H1 (cell line): ENCODE measurements at regions not wholly inside any gene's neighbourhood (a gene's known extent, or its start where the extent isn't known, plus 50 kb on each side); places are given as distances from the start of the nearest gene placed in this dataset.

Source experiments
- CTCF ChIA-PET: fragments of 300-600 bp; sonication (Branson Sonifier 250); formaldehyde crosslinking; loops from one replicate; lab custom pipeline; 2021; ENCODE audit not compliant: partially characterized antibody; lab: Charles Lee
- POLR2A ChIA-PET: fragments of 300-600 bp; sonication (Branson Sonifier 250); formaldehyde crosslinking; loops from one replicate; lab custom pipeline; 2021; ENCODE audit warnings: inconsistent platforms; ENCODE audit not compliant: partially characterized antibody; lab: Charles Lee
- DNase-seq, 2 experiments: peaks; one replicate each; pipeline versions ENCODE4 v3.0.0 to v3.0.0-alpha.2; 2010 to 2022; ENCODE audit warnings: low spot score in 2 of 2, low read depth in 1 of 2, mixed read lengths in 1 of 2
- FAIRE-seq: peaks from 2 replicates; lab custom pipeline; 2011; peaks lifted over from hg19 to GRCh38; lab: Jason Lieb, UNC
- H2AFZ ChIP-seq: 2 replicates; pipeline ENCODE4 v1.8.1; 2012; ENCODE audit warnings: low read length, inconsistent platforms
- H2AK5ac ChIP-seq: 2 replicates; pipeline ENCODE4 v1.6.1; 2013; ENCODE audit warnings: low read depth, low read length
- H2BK120ac ChIP-seq: replicated peaks from 2 replicates; pipeline ENCODE3; 2013; ENCODE audit warnings: low read depth, low read length, inconsistent platforms
- H2BK12ac ChIP-seq: 2 replicates; pipeline ENCODE4 v1.6.1; 2013; ENCODE audit warnings: low read depth, low read length
- H2BK15ac ChIP-seq: 2 replicates; pipeline ENCODE4 v1.6.1; 2013; ENCODE audit warnings: low read length
- H2BK20ac ChIP-seq: 2 replicates; pipeline ENCODE4 v1.6.1; 2013; ENCODE audit warnings: low read length
- H2BK5ac ChIP-seq: 2 replicates; pipeline ENCODE4 v1.6.1; 2013; ENCODE audit warnings: low read depth, low read length
- H3K14ac ChIP-seq: 2 replicates; pipeline ENCODE4 v1.6.1; 2013; ENCODE audit warnings: inconsistent platforms; ENCODE audit not compliant: insufficient read length
- H3K18ac ChIP-seq: 2 replicates; pipeline ENCODE4 v1.6.1; 2013; ENCODE audit warnings: low read length; ENCODE audit errors: extremely low read depth
- H3K23ac ChIP-seq: 2 replicates; pipeline ENCODE4 v1.6.1; 2013; ENCODE audit warnings: inconsistent platforms; ENCODE audit not compliant: insufficient read length
- H3K23me2 ChIP-seq: 2 replicates; pipeline ENCODE4 v1.6.1; 2013; ENCODE audit warnings: low read depth, low read length
- H3K27ac ChIP-seq: 2 replicates; pipeline ENCODE4 v1.6.1; 2011; ENCODE audit warnings: low read depth, low read length, inconsistent platforms
- H3K27me3 ChIP-seq, 4 experiments: replicated peaks in 1 of 4; 1 replicate in 1 of 4; 2 replicates in 3 of 4; pipeline versions ENCODE4 v1.6.1 to v1.8.1; 2011 to 2013; ENCODE audit warnings: low read length in 3 of 4, mild to moderate bottlenecking in 3 of 4, inconsistent platforms in 2 of 4, mixed read lengths in 2 of 4, moderate library complexity in 1 of 4; ENCODE audit not compliant: control insufficient read depth in 3 of 4, insufficient read depth in 3 of 4; ENCODE audit errors: extremely low read depth in 1 of 4
- H3K36me3 ChIP-seq, 4 experiments: 2 replicates each; pipeline versions ENCODE4 v1.6.1 to v1.8.1; 2011 to 2013; ENCODE audit warnings: mild to moderate bottlenecking in 4 of 4, low read length in 3 of 4, moderate library complexity in 2 of 4, control low read depth in 1 of 4, inconsistent platforms in 1 of 4; ENCODE audit not compliant: insufficient read depth in 4 of 4, control insufficient read depth in 2 of 4
- H3K4ac ChIP-seq: replicated peaks from 2 replicates; pipeline ENCODE3; 2013; ENCODE audit warnings: low read length, low read depth, mixed read lengths, inconsistent platforms; ENCODE audit not compliant: insufficient read length
- H3K4me1 ChIP-seq, 4 experiments: replicated peaks in 1 of 4; 1 replicate in 1 of 4; 2 replicates in 3 of 4; pipeline versions ENCODE4 v1.6.1 to v1.8.1; 2011 to 2013; ENCODE audit warnings: low read length in 3 of 4, inconsistent platforms in 2 of 4, mixed read lengths in 1 of 4; ENCODE audit not compliant: insufficient read depth in 4 of 4, control insufficient read depth in 3 of 4
- H3K4me2 ChIP-seq, 2 experiments: 2 replicates each; pipeline versions ENCODE4 v1.6.1 to v1.8.1; 2011 to 2013; ENCODE audit warnings: low read depth in 2 of 2, low read length in 2 of 2, control low read depth in 1 of 2, inconsistent platforms in 1 of 2, mild to moderate bottlenecking in 1 of 2; ENCODE audit not compliant: insufficient read depth in 1 of 2
- H3K4me3 ChIP-seq, 4 experiments: fragments of 200-600, 300-600 bp in 1 of 4; sonication (generic), shearing (Covaris generic), sonication (Bioruptor Twin) in 1 of 4; 2 replicates each; pipeline versions ENCODE4 v1.5.1 to v1.8.1; 2011 to 2016; ENCODE audit warnings: low read length in 4 of 4, low read depth in 3 of 4, control low read depth in 2 of 4, inconsistent platforms in 2 of 4, mild to moderate bottlenecking in 2 of 4, mixed read lengths in 1 of 4, moderate library complexity in 1 of 4; ENCODE audit not compliant: insufficient read depth in 2 of 4; ENCODE audit errors: extremely low read depth in 1 of 4
- H3K56ac ChIP-seq: replicated peaks from 2 replicates; pipeline ENCODE3; 2013; ENCODE audit warnings: low read depth, mild to moderate bottlenecking, mixed read lengths, low read length, inconsistent platforms; ENCODE audit not compliant: insufficient read length
- H3K79me1 ChIP-seq: 2 replicates; pipeline ENCODE4 v1.6.1; 2013; ENCODE audit warnings: low read depth, low read length, control low read depth
- H3K79me2 ChIP-seq, 2 experiments: 2 replicates each; pipeline versions ENCODE4 v1.6.1 to v1.8.1; 2012 to 2013; ENCODE audit warnings: low read length in 2 of 2, mild to moderate bottlenecking in 2 of 2, inconsistent platforms in 1 of 2; ENCODE audit not compliant: insufficient read depth in 2 of 2, control insufficient read depth in 1 of 2
- H3K9ac ChIP-seq, 4 experiments: replicated peaks in 1 of 4; 1 replicate in 1 of 4; 2 replicates in 3 of 4; pipeline versions ENCODE4 v1.6.1 to v1.8.1; 2011 to 2013; ENCODE audit warnings: low read depth in 3 of 4, low read length in 3 of 4, control low read depth in 2 of 4, mild to moderate bottlenecking in 2 of 4, moderate library complexity in 2 of 4, inconsistent platforms in 1 of 4; ENCODE audit errors: extremely low read depth in 1 of 4
- H3K9me3 ChIP-seq, 2 experiments: 2 replicates each; pipeline versions ENCODE4 v1.6.1 to v1.8.1; 2012 to 2013; ENCODE audit warnings: mild to moderate bottlenecking in 2 of 2, moderate library complexity in 2 of 2, control low read depth in 1 of 2, inconsistent platforms in 1 of 2, low read depth in 1 of 2, low read length in 1 of 2, mixed read lengths in 1 of 2; ENCODE audit not compliant: insufficient read depth in 2 of 2
- H4K20me1 ChIP-seq, 2 experiments: replicated peaks in 1 of 2; 2 replicates each; pipeline versions ENCODE3 to v1.8.1; 2011 to 2013; ENCODE audit warnings: inconsistent platforms in 2 of 2, low read length in 2 of 2, mild to moderate bottlenecking in 1 of 2; ENCODE audit not compliant: insufficient read depth in 2 of 2, control insufficient read depth in 1 of 2
- H4K5ac ChIP-seq: 2 replicates; pipeline ENCODE4 v1.6.1; 2013; ENCODE audit warnings: low read length, low read depth, mixed read lengths, inconsistent platforms; ENCODE audit not compliant: insufficient read length
- H4K8ac ChIP-seq: 2 replicates; pipeline ENCODE4 v1.8.0; 2013; ENCODE audit warnings: mild to moderate bottlenecking, moderate library complexity, low read length, inconsistent platforms; ENCODE audit not compliant: insufficient read depth; ENCODE audit errors: extremely low read depth
- H4K91ac ChIP-seq: replicated peaks from 2 replicates; pipeline ENCODE3; 2013; ENCODE audit warnings: low read length, mixed read lengths, inconsistent platforms; ENCODE audit not compliant: insufficient read length
- CBX5 ChIP-seq: fragments of 300-800, 300-1000 bp; sonication (generic); IDR thresholded peaks from 2 replicates; pipeline ENCODE4 v1.7.1; 2016; ENCODE audit warnings: antibody characterized with exemption, low read length, low read depth
- EP300 ChIP-seq, 2 experiments: IDR thresholded peaks; 1 replicate in 1 of 2; 2 replicates in 1 of 2; pipeline ENCODE4 v1.6.1; 2011 to 2012; ENCODE audit warnings: low read depth in 2 of 2, low read length in 2 of 2, mild to moderate bottlenecking in 2 of 2, borderline replicate concordance in 1 of 2, inconsistent platforms in 1 of 2, moderate library complexity in 1 of 2
- HDAC2 ChIP-seq, 2 experiments: fragments of 300-600 bp in 1 of 2; sonication (generic) in 1 of 2; IDR thresholded peaks; 2 replicates each; pipeline ENCODE4 v1.6.1; 2011 to 2012; ENCODE audit warnings: low read depth in 2 of 2, low read length in 2 of 2, mild to moderate bottlenecking in 2 of 2, moderate library complexity in 2 of 2, borderline replicate concordance in 1 of 2, inconsistent platforms in 1 of 2
- KDM1A ChIP-seq: fragments of 200-600, 300-600 bp; sonication (generic); IDR thresholded peaks from 2 replicates; pipeline ENCODE4 v1.7.1; 2016; ENCODE audit warnings: mild to moderate bottlenecking, low read length, borderline replicate concordance
- SIRT6 ChIP-seq: IDR thresholded peaks from one replicate; pipeline ENCODE4 v1.7.1; 2012; ENCODE audit warnings: low read length, inconsistent platforms
- TCF12 ChIP-seq: IDR thresholded peaks from 2 replicates; pipeline ENCODE4 v1.6.1; 2011; ENCODE audit warnings: low read depth, mild to moderate bottlenecking, low read length
- ZNF274 ChIP-seq: IDR thresholded peaks from 2 replicates; pipeline ENCODE4 v1.7.0; 2012; ENCODE audit warnings: low read length, borderline replicate concordance; ENCODE audit errors: extremely low read depth
- WGBS, 2 experiments: shearing (Covaris generic) in 1 of 2; methylation state at CpG; one replicate each; pipeline versions ENCODE4 v1.1.6 to v1.1.7; 2013 to 2015; ENCODE audit warnings: low lambda C conversion rate in 2 of 2, mixed read lengths in 2 of 2, inconsistent platforms in 1 of 2, low coverage in 1 of 2, missing lambda C conversion rate in 1 of 2; ENCODE audit not compliant: insufficient replicate concordance in 2 of 2, insufficient coverage in 1 of 2, insufficient read length in 1 of 2; ENCODE audit errors: extremely low coverage in 1 of 2, missing lambda C conversion rate in 1 of 2; 5-methylcytosine and 5-hydroxymethylcytosine counted together

GRCh38 chr10:89867964-89868363 lies 166.6 kb downstream of the KIF20B start:
- FAIRE-seq = no peak
- Histone ChIP-seq H2AK5ac (no peak overlapping the region), H4K91ac (no peak overlapping the region), H3K9ac (no peak overlapping the region), H2AFZ (no peak overlapping the region), H2BK20ac (no peak overlapping the region), H3K23ac (no peak overlapping the region)
- POLR2A ChIA-PET = no interaction called here
- TF ChIP-seq CBX5 (no peak), EP300 (IDR thresholded peaks at IDR 0.05; ENCODE audit: borderline replicate concordance in 1 of 2, low read depth in 2 of 2, low read length in 2 of 2) (no peak), KDM1A (no peak), ZNF274 (no peak), TCF12 (no peak), SIRT6 (no peak), HDAC2 (IDR thresholded peaks at IDR 0.05; ENCODE audit: borderline replicate concordance in 1 of 2, low read depth in 2 of 2, low read length in 2 of 2) (no peak)
- TF ChIP-seq, all 59 proteins: peak for 0
- H3K4me3 ChIP-seq = no peak overlapping the region
- H4K5ac ChIP-seq = no peak overlapping the region
- H2BK12ac ChIP-seq = no peak overlapping the region
- H3K27me3 ChIP-seq = no peaks in the 10 kb centered on the region
- CTCF ChIA-PET = interaction anchor here (0.9 kb wide), 1 partner anchor 14 kb away, joined by 3 read pairs; no protein-coding TSS in a partner anchor
- 97% methylated on average over 2 of the region's 2 CpGs; no CpG with 5 or more reads in 1 of the 2 experiments for WGBS, 2 experiments
- no peak for DNase-seq
- H3K23me2 ChIP-seq = no peaks in the 10 kb centered on the region; the same call in 1 of the 2 replicates
- H3K56ac ChIP-seq = no peak overlapping the region
- H3K79me1 ChIP-seq = no peaks in the 10 kb centered on the region
- no peak overlapping the region for H4K8ac ChIP-seq
- H3K27ac ChIP-seq = no peak overlapping the region
- H3K14ac ChIP-seq = no peak overlapping the region
- H2BK120ac ChIP-seq = no peak overlapping the region
- no peak overlapping the region for H3K4me2 ChIP-seq
- H3K4me1 ChIP-seq = no peaks in the 10 kb centered on the region
- H3K79me2 ChIP-seq = no peaks in the 10 kb centered on the region
- H3K4ac ChIP-seq = no peak overlapping the region
- no peaks in the 10 kb centered on the region for H3K9me3 ChIP-seq
- no peak overlapping the region for H2BK15ac ChIP-seq
- no peaks in the 10 kb centered on the region for H3K36me3 ChIP-seq
- no peak overlapping the region for H3K18ac ChIP-seq
- H4K20me1 ChIP-seq = no peaks in the 10 kb centered on the region
- no peak overlapping the region for H2BK5ac ChIP-seq
